ENCODE measurements at regions not wholly inside any gene's neighbourhood (a gene's known extent, or its start where the extent isn't known, plus 50 kb on each side); places are given as distances from the start of the nearest gene placed in this dataset.

- no peak for TF ChIP-seq CTCF (IDR thresholded peaks at IDR 0.05; ENCODE audit: insufficient read depth, low read length, missing control alignments)
- CTCF ChIA-PET: interaction anchor here (0.8 to 2.3 kb wide), 4 partner anchors 8 to 50 kb away, joined by 3 to 15 read pairs (median 4); no protein-coding TSS in a partner anchor
- H3K4me3 ChIP-seq (ENCODE audit: low read depth, low read length): no peak overlapping the region
- DNase-seq (ENCODE audit: low read depth, low spot score): no peak
- POLR2A ChIA-PET: no interaction called here
Measured at GRCh38 chr1:55329808-55330432, 114.8 kb upstream of the USP24 start.

- CTCF ChIA-PET: interaction anchor here (0.8 to 2.3 kb wide), 3 partner anchors 8 to 49 kb away, joined by 3 to 15 read pairs (median 6); no protein-coding TSS in a partner anchor
Measured at GRCh38 chr1:55329091-55329490, 113.9 kb upstream of the USP24 start.

GRCh38 chr1:55326496-55327243 is 111.5 kb upstream of the USP24 start:
- ChIA-PET CTCF (interaction anchor here (0.6 to 7.2 kb wide), 5 partner anchors 10 to 1258 kb away, joined by 3 to 42 read pairs (median 3); no protein-coding TSS in a partner anchor), POLR2A (no interaction called here)
- H3K4me3 ChIP-seq (ENCODE audit: low read depth, low read length): no peak overlapping the region
- no peak for TF ChIP-seq CTCF (IDR thresholded peaks at IDR 0.05; ENCODE audit: insufficient read depth, low read length, missing control alignments)
- DNase-seq (ENCODE audit: low read depth, low spot score): no peak

More at GRCh38 chr1:55329091-55329490, 113.9 kb upstream of the USP24 start:
- DNase-seq (ENCODE audit: low read depth, low spot score): no peak
- H3K4me3 ChIP-seq (ENCODE audit: low read depth, low read length): no peak overlapping the region
- no peak for TF ChIP-seq CTCF (IDR thresholded peaks at IDR 0.05; ENCODE audit: insufficient read depth, low read length, missing control alignments)
- POLR2A ChIA-PET: no interaction called here

- POLR2A ChIA-PET: no interaction called here
- no peak overlapping the region for H3K4me3 ChIP-seq (ENCODE audit: low read depth, low read length)
- CTCF ChIA-PET: interaction anchor here (7.2 kb wide), 1 partner anchor 13 kb away, joined by 42 read pairs; no protein-coding TSS in a partner anchor
- TF ChIP-seq CTCF (IDR thresholded peaks at IDR 0.05; ENCODE audit: insufficient read depth, low read length, missing control alignments): no peak
- DNase-seq (ENCODE audit: low read depth, low spot score): no peak
Measured at GRCh38 chr1:55323760-55324159, 108.6 kb upstream of the USP24 start.

GRCh38 chr1:55322842-55323241 is 107.7 kb upstream of the USP24 start:
- TF ChIP-seq CTCF (IDR thresholded peaks at IDR 0.05; ENCODE audit: insufficient read depth, low read length, missing control alignments): no peak
- CTCF ChIA-PET: interaction anchor here (7.2 kb wide), 1 partner anchor 14 kb away, joined by 42 read pairs; no protein-coding TSS in a partner anchor
- no peak overlapping the region for H3K4me3 ChIP-seq (ENCODE audit: low read depth, low read length)
- no peak for DNase-seq (ENCODE audit: low read depth, low spot score)
- POLR2A ChIA-PET: no interaction called here

- no peak for TF ChIP-seq CTCF (IDR thresholded peaks at IDR 0.05; ENCODE audit: insufficient read depth, low read length, missing control alignments)
- ChIA-PET CTCF (interaction anchor here (0.7 to 7.2 kb wide), 3 partner anchors 15 to 319 kb away, joined by 3 to 42 read pairs (median 6); no protein-coding TSS in a partner anchor), POLR2A (no interaction called here)
- H3K4me3 ChIP-seq (ENCODE audit: low read depth, low read length): no peak overlapping the region
- no peak for DNase-seq (ENCODE audit: low read depth, low spot score)
Measured at GRCh38 chr1:55321942-55322341, 106.8 kb upstream of the USP24 start.

Data from AG04449 (cell line).